Stimulated activated CD4-positive, alpha-beta T cell treated with anti-CD3 and anti-CD28 coated beads, Interleukin-4, amount 100 ng/mL, for 24 hours (primary cell): ENCODE measurements at regions not wholly inside any gene's neighbourhood (a gene's known extent, or its start where the extent isn't known, plus 50 kb on each side); places are given as distances from the start of the nearest gene placed in this dataset.

ENCODE experiments used
- DNase-seq: peaks from one replicate; pipeline ENCODE4 v3.0.0-alpha.2; 2020

DNA sequence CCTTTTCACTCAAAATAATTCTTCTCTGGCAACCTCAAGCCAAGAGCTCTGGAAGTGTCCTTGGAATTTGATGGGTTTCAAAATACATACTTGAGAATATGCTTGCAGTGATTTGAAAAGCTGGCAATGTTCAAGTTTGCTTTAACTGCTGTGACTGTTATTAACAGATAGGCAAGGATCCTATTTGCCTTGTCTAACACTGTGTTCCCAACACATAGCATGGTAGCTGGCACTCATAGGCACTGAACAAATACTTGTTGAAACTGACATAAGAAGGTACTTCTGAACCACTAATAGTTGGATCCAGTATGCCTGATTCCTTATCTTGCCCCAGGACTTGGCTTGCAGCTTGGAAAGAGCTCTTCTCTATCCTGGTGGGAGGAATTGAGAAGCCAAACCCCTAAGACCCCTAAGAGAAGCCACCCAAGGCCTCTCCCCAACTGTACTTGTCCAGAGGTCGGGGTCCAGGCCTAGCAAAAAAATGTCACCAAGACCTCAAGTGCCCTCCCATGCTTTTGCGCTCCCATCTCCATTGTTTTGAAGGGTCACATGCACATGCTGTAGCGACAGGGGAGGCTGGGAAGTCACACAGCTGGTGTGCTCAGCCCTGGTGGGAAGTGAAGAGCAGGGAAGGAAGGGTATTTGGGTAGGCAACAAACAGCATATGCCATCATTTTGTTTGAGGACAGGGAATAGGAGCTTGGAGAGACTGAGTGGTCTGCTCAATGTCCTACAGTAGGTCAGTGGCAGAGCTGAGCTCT, 118.4 kb upstream of the HAAO start:
- no peak for DNase-seq

- DNase-seq: no peak
Observed at GRCh38 chr2:42909966-42910365, 117.6 kb upstream of the HAAO start.

DNA sequence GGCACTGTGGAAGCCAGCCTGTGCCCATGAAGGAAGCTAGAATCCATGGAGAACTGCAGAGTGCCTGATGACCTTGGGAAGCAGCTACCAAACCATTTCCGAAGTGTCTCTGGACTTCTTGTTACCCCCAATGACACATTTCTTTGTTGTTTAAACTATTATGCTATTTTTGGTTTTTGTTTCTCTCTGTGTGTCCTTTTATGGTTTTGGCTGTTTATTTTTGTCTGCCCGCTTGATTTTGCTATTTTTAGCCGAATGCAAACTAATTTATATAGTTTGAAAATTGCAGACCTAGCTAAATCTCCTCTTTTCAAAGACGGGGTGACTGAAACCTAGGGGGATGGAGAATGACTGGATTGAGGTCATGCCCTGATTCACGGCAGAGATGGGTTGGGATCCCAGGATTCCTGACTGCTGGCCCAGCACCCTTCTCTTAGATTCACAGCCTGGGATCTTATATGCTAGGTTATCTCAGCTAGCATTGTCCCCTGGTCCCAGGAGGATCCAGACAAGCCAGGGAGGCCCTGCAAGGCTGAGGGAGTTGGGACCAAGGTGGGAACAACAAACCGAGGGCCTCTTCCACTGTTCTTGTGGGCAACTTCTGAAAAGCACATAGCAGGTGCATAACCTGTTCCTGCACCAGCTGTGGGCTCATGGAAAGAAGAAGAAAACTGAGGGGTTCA, 116.3 kb upstream of the HAAO start:
- DNase-seq: no peak

GRCh38 chr2:42907835-42908234, 115.5 kb upstream of the HAAO start:
- no peak for DNase-seq

GRCh38 chr2:42906557-42907411, 114.4 kb upstream of the HAAO start:
- DNase-seq: no peak

DNA sequence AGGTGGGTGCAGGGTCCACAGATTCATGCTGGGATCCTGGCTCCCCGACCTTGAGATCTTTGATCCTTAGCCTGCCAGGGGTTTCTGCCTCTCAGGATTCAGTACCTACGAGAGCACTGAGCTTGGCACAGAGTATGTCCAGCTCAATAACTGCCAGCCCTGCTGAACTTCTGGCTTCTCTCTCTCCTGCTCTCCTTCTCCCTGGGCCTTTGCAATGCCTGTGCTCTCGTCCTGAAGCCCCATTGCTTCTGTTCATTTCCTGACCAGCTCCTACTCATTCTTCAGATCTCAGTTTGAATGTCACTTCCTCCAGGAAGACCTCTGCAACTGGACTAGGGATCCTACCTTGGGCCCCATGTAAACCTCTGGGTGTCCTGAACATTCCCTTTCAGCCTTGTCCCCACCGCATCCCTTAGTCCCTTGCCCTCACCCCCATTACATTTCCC, 113.8 kb upstream of the HAAO start:
- no peak for DNase-seq

DNA sequence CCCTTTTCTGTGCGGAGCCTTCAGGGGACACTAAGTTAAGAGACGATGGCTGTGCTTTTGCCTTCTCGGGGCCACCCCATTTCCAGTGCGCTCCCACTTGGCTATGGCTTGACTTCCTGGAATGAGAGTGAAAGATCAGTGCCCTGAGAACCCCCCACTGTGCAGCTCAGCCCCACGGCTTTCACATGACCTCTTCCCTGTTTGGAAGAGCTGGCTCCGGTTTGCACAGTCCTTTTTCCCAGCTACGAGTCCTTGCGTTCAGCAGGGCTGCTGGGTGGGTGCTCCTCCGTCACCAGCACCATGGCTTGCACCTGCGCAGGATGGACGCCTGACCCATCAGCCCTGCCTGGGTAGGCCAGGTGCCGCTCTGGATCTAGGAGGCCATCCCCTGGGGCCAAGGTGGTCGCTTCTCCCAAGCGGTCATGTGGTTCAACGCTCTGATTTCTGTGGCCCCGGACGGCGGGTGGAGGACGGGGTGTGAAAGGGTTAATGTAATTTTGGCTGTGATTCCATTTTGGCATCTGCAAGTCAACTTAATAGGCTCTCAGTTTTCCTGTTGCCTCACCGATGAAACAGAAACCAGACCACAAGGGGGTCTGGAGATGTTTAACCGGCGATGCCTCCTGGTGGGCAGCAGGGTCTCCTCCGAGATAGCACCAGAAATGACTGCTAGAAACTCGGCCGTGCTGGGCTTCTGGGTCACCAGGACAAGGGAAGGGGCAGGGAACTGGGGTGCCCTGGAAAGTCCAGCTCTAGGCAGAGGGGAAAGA, 113.1 kb upstream of the HAAO start:
- DNase-seq: no peak

DNA sequence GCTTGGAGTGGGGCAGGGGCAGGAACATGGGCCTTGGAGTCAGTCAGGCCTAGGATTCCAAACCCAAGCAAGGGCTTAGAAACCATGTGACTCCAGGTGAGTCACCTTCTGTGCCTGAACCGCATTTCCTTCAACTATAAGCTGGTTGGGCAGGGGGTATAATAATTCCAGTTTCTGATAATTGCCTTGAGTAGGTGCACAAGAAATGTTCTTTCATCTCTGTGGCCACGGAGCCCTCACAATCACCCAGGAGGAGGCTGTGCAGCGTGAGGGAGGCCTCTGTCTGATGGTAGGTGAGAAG, 112.1 kb upstream of the HAAO start:
- no peak for DNase-seq

- no peak for DNase-seq
Observed at GRCh38 chr2:42903821-42904575, 111.6 kb upstream of the HAAO start.

- DNase-seq: no peak
Observed at GRCh38 chr2:42902939-42903709, 110.7 kb upstream of the HAAO start.

DNA sequence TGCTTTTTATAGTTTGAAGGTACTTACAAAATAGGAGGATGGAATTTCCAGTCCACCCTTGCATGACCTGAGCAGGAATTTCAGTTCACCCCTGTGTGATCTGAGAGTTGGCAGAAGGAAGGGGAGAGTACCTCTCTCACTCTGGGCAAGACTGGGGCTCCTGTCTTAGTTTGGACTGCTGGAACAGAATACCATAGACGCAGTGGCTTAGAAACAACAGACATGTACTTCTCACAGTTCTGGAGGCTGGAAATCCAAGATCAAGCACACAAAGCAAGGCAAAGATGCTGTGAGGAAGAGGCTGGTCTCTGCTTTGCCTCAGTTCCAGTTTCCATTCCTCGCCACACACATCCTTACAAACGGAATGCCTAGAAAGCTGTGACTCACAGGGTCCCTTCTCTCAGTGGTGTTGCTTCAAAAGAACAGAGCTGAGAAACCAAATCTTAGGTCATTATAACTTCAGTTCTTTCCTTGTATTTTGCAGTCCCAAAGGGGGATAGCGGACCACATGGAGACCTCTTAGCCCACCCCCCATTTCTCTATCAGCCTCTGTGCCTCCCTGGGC, 108.8 kb upstream of the HAAO start:
- no peak for DNase-seq

DNA sequence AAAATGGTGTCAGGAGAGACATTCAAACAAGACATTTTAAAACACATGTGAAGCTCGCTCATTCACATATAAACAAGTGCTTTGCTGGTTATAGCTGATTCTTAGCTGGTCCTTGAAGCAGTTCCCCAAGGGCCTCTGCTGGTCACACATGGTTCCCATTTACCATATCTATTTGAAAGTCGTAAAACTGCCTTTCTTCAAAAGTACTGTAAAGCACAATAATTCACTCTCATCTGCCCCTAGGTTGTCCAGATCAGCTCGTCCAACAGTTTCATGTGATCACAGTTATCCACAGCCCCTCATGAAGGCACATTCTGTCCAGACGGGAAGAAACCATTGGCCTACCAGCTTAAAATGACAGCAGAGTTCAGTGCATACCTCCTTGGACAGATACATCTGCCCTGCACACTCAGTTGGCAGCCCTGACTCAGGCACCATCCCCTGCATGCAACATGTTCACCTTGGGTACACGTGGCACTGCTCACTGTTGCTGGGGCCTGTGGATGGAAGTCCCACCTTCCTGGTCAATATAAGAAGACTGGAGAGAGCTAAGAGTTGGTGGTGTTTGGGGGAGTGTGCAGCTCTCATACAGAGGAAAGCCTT, 108.0 kb upstream of the HAAO start:
- DNase-seq: no peak

- DNase-seq: no peak
Observed at GRCh38 chr2:42897358-42897757, 105.0 kb upstream of the HAAO start.

GRCh38 chr2:42895791-42896135, 103.4 kb upstream of the HAAO start:
- no peak for DNase-seq

DNA sequence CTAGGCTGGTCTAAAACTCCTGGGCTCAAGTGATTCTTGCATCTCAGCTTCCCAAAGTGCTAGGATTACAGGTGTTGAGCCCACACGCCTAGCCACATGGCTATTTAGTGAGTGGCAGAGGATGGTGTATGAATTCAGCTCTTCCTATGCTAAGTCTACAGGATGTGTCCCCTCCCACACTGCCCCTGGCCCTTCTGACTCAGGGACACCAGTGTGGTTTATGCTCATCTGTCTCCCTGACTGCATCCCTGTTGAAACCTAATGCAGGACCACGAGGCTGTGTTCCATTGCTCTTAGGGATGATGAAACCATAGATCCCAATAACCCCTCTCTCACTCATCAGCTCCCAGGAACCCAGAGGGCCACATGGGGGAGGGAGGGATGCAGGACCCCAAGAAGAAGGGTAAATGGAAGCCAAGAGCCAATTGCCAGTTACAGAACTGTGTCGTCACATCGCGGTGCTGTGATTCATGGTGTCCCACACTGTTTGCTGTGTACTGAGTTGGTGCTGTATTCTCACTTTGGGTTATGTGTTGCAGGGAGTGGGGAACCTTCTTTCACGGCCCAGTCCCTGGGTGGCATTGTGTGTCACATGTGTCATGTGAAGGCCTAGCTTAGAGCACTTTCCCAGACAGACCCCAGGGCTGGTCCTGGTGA, 102.9 kb upstream of the HAAO start:
- no peak for DNase-seq

- no peak for DNase-seq
Observed at GRCh38 chr2:42893047-42893758, 100.8 kb upstream of the HAAO start.

DNA sequence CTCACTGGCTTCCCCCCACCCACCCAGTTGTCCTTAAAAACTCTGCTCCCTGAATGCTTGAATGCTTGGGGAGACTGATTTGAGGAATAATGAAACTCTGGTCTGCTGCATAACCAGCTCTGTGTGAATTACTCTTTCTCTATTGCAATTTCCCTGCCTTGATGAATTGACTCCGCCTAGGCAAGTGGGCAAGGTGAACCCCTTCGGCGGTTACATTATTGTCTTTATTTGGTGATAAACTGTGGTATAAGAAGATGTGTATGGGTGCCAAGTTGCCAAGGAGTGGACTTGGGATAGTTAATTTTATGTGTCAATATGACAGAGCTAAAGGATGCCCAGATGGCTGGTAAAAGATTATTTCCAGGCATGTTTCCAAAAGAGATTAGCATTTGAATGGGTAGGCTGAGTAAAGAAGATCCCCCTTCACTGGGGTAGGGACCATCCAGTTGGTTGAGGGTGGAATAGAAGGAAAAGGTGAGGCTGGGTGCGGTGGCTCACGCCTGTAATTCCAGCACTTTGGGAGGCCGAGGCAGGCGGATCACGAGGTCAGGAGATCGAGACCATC, 98.5 kb upstream of the HAAO start:
- DNase-seq: no peak

- no peak for DNase-seq
Observed at GRCh38 chr2:42888321-42889245, 96.2 kb upstream of the HAAO start.
